COLO668 (cell line): ENCODE measurements at regions not wholly inside any gene's neighbourhood (a gene's known extent, or its start where the extent isn't known, plus 50 kb on each side); places are given as distances from the start of the nearest gene placed in this dataset.

Source experiments
- DNase-seq: peaks from one replicate; lab custom pipeline; 2025; ENCODE audit not compliant: unreplicated experiment; lab: John Stamatoyannopoulos, UW

DNA sequence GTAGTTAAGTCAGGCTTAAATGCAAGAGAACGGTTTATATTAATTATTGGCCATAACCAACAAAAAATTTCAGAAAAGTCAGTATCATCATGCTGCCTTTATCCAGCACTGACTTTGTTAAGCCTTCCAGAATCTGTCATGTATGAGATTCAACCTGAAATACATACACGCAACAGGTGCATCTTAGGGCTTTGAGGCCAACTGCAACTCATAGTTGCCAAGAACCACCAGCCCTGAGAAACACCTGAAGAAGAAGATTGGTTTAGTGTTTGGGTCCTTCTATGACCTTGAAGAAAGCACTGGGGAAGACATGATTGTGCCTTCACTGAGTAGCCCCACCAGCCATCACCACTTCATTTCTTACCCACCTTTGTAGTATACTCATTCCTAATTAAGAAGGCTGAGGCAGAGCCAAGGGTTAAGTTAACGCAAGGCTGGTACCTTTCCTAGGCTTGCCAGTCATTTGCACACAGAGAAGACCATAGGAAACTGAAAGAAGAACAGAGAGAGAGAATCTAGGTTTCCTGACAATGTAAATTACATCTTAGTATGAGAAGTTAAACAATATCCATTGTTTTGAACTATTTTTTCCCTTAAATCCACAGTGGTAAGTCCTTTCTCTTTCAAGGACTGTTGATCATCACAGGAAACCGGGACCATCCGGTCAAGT lies 200.1 kb upstream of the PRKCQ start:
- DNase-seq = no peak

- no peak for DNase-seq
Measured at GRCh38 chr10:6778992-6779701, 199.1 kb upstream of the PRKCQ start.

DNA sequence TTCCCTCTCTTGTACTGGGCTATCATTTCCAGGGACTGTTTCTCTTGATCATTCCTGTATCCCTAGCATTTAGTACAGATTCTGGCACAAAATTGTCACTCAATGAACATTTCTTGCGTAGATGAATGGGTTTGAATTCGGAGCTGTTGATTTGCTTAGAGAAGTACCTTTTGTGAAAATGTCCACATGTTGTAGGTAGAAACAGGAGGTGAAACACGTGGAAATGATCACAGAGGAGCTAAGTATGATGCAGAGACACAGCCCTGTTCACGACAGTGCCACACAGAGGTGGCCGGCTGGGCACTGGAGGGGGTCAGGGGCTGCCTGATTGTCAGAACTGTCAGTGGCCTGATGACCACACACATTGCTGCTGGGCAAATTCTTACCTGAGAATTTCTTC lies 196.1 kb upstream of the PRKCQ start:
- no peak for DNase-seq

- DNase-seq = no peak
Measured at GRCh38 chr10:6774406-6774805, 194.3 kb upstream of the PRKCQ start.

GRCh38 chr10:6771331-6771730 lies 191.3 kb upstream of the PRKCQ start:
- DNase-seq = no peak

GRCh38 chr10:6770846-6771245 lies 190.8 kb upstream of the PRKCQ start:
- no peak for DNase-seq

DNA sequence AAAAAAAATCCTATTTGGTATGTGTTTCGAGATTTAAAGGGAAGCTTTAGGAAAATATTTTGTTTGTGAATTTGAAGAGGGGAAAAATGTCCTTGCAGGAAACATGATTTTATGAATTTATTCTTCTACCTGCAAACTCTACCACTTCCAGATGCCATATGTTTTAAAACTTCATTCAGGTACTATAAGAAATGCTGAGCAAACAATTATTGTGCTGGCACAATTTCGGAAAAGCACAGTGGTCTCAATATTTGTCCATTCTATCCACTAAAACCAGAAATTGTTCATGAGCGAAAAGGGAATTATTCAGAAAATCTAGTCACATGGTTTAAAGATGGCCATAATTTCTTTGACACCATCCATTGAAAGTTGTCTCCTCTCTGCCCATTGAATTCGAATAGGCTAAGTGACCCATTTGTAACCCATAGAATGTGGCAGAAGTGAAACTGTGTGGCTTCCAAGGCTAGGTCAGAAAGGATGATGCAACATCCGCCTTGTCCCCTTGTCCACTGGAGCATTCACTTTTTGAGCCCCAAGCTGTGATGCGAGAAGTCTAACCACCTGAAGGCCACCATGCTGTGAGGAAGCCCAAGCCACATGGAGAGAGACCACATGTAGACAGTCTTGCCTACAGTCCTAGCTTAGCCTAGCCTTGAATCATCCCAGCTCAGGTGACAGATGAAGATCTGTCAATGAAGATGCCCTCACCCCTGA lies 189.8 kb upstream of the PRKCQ start:
- DNase-seq = no peak

GRCh38 chr10:6766131-6766801 lies 186.2 kb upstream of the PRKCQ start:
- no peak for DNase-seq

DNA sequence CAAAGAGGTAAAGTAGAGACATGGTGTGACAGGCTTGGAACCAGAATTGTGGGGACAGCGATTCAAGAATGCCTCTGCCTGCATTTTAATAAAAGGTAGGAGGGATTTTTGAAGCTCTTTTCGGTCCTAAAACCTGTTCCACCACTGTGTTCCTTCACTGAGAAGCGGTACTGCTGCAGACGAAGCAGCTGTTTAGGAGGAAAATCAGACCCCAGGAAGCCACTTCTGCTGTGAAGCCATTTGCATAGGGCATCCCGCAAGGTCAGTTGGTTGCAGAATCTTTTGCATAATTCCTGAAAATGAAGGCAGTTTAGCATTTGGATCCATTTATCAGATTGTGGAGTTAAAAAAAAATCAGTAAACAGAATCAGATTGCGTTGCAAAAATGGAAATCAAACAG lies 183.3 kb upstream of the PRKCQ start:
- DNase-seq = no peak

DNA sequence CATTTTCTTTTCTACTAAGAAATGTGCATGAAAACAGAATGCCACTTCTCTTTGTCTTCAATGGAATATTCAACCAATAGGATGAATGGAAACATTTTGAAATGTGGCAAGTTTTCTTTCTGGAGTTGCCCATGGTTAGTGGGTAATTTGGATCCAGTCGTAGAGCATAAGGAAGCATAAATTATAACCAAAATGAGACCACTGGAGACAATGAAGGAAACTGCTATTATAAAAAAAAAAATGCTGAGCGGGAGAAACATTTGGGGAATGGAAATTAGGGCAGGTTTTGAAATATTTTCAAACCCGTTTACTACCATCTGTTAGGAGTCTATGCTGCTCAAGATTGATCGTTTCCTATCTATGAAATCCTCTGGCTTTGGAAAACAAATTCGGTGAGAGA lies 182.9 kb upstream of the PRKCQ start:
- no peak for DNase-seq

- DNase-seq = no peak
Measured at GRCh38 chr10:6759961-6760360, 179.9 kb upstream of the PRKCQ start.

DNA sequence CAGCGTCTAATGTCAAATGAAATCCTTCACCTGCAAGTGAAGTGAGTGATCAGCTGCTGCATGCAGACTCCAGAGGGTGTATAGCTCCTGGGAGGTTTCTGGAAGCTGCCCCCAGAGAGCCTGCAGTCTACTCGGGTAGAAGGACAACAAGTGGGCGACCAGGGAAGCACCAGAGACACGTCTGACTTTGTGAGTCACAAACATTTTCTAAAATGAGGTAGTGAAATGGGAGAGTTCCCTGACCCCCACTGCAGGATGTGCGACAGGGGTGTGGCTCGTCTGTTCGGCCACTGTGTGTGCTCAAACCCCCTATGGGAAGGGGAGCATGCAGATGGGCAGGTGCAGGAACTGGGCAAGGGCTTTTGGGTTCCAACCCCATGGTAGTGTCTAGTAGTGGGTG lies 177.1 kb upstream of the PRKCQ start:
- DNase-seq = no peak

DNA sequence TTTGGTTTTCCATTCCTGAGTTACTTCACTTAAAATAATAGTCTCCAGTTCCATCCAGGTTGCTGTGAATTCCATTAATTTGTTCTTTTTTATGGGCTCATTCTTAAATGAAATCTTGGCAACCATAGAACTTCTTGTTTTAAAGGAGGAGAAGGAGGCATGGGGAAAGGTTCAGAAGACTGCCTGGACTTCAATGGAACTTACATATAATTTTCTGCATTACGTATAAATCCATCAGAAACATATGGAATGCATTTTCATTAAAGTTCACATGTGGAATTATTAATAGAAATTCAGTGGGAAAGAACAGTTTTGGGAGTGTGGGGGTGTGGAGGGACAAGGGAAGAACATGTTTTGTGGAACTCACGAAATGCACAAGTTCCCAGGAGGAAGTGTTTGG lies 176.6 kb upstream of the PRKCQ start:
- DNase-seq = no peak

GRCh38 chr10:6755781-6756460 lies 175.8 kb upstream of the PRKCQ start:
- no peak for DNase-seq

- no peak for DNase-seq
Measured at GRCh38 chr10:6753644-6754043, 173.6 kb upstream of the PRKCQ start.

DNA sequence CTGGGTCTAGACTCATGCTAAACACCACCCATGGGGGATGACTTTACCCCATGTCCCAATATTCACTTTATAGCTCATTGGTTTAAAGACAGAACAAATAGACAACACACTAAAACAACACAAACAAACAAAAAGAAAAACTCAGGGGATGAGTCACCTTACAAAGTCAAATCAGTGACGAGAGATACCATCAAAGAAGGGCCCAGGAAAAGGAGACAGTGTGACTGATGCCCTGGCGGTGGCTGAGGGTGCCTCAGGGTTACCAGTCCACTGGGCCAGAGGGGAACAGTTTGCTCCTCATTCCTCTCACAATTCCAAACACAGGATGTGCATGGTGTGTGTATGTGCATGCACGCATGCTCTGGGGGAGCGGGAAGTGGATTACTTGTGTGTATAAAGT lies 171.3 kb upstream of the PRKCQ start:
- DNase-seq = no peak

GRCh38 chr10:6748981-6749635 lies 169.0 kb upstream of the PRKCQ start:
- no peak for DNase-seq

DNA sequence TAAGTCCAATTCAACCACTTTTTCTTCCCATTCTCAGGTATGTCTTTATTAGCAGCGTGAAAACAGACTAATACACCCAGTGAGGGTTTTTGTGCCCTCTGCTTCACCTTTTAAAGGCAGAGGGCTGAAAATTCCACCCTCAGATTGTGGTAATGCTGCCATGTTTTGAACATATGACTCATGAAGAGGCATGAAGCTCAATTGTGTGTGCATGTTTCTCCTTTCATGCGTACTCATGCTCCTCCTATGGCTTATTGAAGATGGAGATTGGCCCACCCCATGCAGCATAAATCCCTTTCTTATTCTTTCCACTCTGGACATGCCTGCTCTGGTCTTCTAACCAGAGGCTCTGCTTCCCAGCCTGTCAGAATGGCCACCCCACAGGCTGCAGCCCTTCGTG lies 168.0 kb upstream of the PRKCQ start:
- no peak for DNase-seq

DNA sequence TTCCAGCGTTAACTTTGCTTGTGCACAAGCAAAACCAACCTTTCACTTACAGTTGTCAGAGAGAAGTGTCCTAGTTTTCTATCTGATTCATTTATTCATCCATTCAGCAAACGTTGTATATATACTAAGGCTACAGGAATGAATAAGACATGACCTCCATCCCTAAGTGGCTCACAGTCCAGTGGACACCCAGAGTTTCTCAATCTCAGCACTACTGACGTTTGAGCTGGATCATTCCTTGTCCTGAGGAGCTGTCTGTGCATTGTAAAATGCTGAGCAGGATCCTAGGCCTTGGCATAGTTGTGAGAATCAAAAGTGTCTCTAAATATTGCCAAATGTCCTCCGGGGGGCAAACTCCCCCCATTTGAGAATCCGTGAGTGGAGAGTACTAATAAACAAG lies 166.7 kb upstream of the PRKCQ start:
- no peak for DNase-seq

DNA sequence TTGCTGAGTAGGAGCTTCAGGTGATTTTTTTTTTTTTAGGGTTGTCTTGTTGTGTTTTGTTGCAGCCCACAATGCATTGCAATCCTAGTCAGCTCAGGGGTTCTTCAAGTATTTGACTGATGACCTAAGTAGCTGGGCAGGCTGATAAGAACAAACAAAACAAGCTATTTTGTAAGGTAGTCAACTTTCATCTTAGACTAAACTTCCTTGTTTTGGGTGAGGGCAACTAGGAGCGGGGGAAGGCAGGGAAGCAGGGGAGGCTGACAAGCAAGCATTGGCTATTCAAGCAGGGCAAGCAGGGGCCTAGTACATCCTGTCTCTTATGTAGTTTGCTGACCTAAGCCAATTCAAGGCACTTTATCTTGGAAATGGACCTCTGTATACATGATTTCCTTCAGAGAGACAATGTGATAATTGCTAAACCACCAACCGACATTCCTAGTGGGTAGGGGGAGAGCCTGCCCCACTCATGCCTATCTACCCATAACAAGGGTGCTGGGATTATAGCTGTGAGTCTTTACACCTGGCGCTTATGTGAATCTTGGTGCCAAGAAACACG lies 163.3 kb upstream of the PRKCQ start:
- no peak for DNase-seq
